Nephron progenitor cell (in vitro differentiated cells): ENCODE measurements at regions not wholly inside any gene's neighbourhood (a gene's known extent, or its start where the extent isn't known, plus 50 kb on each side); places are given as distances from the start of the nearest gene placed in this dataset.

Experiments
- DNase-seq: peaks from one replicate; pipeline ENCODE4 v3.0.0; 2021
- H3K27ac Mint-ChIP-seq: 2 replicates; pipeline ENCODE4 v1.8.0; 2021; ENCODE audit warnings: mild to moderate bottlenecking, moderate library complexity, mixed read lengths
- H3K27me3 Mint-ChIP-seq: 2 replicates; pipeline ENCODE4 v1.8.0; 2021; ENCODE audit warnings: mild to moderate bottlenecking, low read depth, mixed read lengths; ENCODE audit not compliant: poor library complexity
- H3K36me3 Mint-ChIP-seq: 2 replicates; pipeline ENCODE4 v1.8.0; 2021; ENCODE audit warnings: low read depth, mixed read lengths
- H3K4me1 Mint-ChIP-seq: 2 replicates; pipeline ENCODE4 v1.8.0; 2021; ENCODE audit warnings: mixed read lengths
- H3K4me3 Mint-ChIP-seq: 2 replicates; pipeline ENCODE4 v1.8.0; 2021; ENCODE audit warnings: mild to moderate bottlenecking, moderate library complexity, mixed read lengths
- H3K9me3 Mint-ChIP-seq: 2 replicates; pipeline ENCODE4 v1.8.0; 2021; ENCODE audit warnings: mild to moderate bottlenecking, moderate library complexity, mixed read lengths
- CTCF ChIP-seq: fragments of 200-600 bp; sonication (generic); IDR thresholded peaks from 2 replicates; pipeline ENCODE4 v1.5.0; 2021; ENCODE audit warnings: antibody characterized with exemption

DNA sequence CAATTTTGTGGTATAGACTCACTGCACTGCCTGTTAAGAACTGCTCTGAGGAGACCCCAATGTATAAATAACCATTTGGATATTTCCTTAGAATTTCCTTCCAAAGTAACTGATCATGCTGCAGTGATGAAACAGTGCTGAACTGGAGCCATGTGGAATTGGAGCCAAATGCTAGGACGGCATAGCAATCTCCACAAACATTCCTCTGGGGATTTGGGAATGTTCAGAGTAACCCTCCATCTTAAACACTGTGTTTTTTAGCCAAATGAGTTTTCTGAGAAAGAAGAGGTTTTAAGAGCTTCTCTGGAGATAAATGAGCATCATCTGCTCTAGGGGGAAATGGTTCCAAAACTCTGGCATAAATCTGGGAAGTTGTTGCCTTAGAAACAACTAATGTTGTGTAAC lies 98.2 kb downstream of the OLFM4 start:
- no peaks in the 10 kb centered on the region for H3K36me3 Mint-ChIP-seq
- H3K9me3 Mint-ChIP-seq: no peaks in the 10 kb centered on the region
- H3K4me1 Mint-ChIP-seq: no peaks in the 10 kb centered on the region
- H3K27ac Mint-ChIP-seq: no peak overlapping the region
- H3K4me3 Mint-ChIP-seq: no peak overlapping the region
- TF ChIP-seq CTCF: no peak
- H3K27me3 Mint-ChIP-seq: peaks cover 5% of the 10 kb centered on the region
- no peak for DNase-seq

- TF ChIP-seq CTCF: no peak
- peaks cover 6% of the 10 kb centered on the region for H3K27me3 Mint-ChIP-seq
- no peak overlapping the region for H3K27ac Mint-ChIP-seq
- DNase-seq: no peak
- H3K9me3 Mint-ChIP-seq: no peaks in the 10 kb centered on the region
- H3K4me3 Mint-ChIP-seq: no peak overlapping the region
- H3K36me3 Mint-ChIP-seq: no peaks in the 10 kb centered on the region
- H3K4me1 Mint-ChIP-seq: no peaks in the 10 kb centered on the region
Observed at GRCh38 chr13:53127373-53127772, 98.8 kb downstream of the OLFM4 start.

GRCh38 chr13:53129864-53130393 lies 101.3 kb downstream of the OLFM4 start:
- no peaks in the 10 kb centered on the region for H3K4me1 Mint-ChIP-seq
- DNase-seq: no peak
- no peaks in the 10 kb centered on the region for H3K36me3 Mint-ChIP-seq
- H3K9me3 Mint-ChIP-seq: no peaks in the 10 kb centered on the region
- peaks cover 6% of the 10 kb centered on the region for H3K27me3 Mint-ChIP-seq
- no peak overlapping the region for H3K27ac Mint-ChIP-seq
- no peak for TF ChIP-seq CTCF
- no peak overlapping the region for H3K4me3 Mint-ChIP-seq

- TF ChIP-seq CTCF: no peak
- Mint-ChIP-seq H3K4me1 (no peaks in the 10 kb centered on the region), H3K36me3 (no peaks in the 10 kb centered on the region), H3K27me3 (peaks cover 6% of the 10 kb centered on the region), H3K4me3 (no peak overlapping the region), H3K27ac (no peak overlapping the region), H3K9me3 (no peaks in the 10 kb centered on the region)
- no peak for DNase-seq
Observed at GRCh38 chr13:53131361-53131760, 102.7 kb downstream of the OLFM4 start.

GRCh38 chr13:53135301-53135700 lies 106.7 kb downstream of the OLFM4 start:
- no peak for TF ChIP-seq CTCF
- Mint-ChIP-seq H3K27me3 (peaks cover 3% of the 10 kb centered on the region), H3K9me3 (no peaks in the 10 kb centered on the region), H3K4me1 (no peaks in the 10 kb centered on the region), H3K4me3 (no peak overlapping the region), H3K36me3 (no peaks in the 10 kb centered on the region), H3K27ac (no peak overlapping the region)
- DNase-seq: no peak

- Mint-ChIP-seq H3K9me3 (no peaks in the 10 kb centered on the region), H3K4me1 (no peaks in the 10 kb centered on the region), H3K4me3 (no peak overlapping the region), H3K27ac (no peak overlapping the region), H3K27me3 (peaks cover 3% of the 10 kb centered on the region), H3K36me3 (no peaks in the 10 kb centered on the region)
- no peak for TF ChIP-seq CTCF
- no peak for DNase-seq
Observed at GRCh38 chr13:53136554-53137215, 108.1 kb downstream of the OLFM4 start.
